Upper lobe of left lung (tissue), 4 donors: ENCODE measurements at regions not wholly inside any gene's neighbourhood (a gene's known extent, or its start where the extent isn't known, plus 50 kb on each side); places are given as distances from the start of the nearest gene placed in this dataset.

Experiments used
- EP300 ChIP-seq, 4 donors: sonication (generic); formaldehyde crosslinking; IDR thresholded peaks; one replicate each; pipeline ENCODE4 v1.5.1; 2017; ENCODE audit warnings: antibody characterized with exemption in 4 of 4, control low read depth in 2 of 4
- POLR2A ChIP-seq, 4 donors: fragments of 450-650 bp; IDR thresholded peaks; one replicate each; pipeline ENCODE4 v1.5.1; 2016 to 2017; ENCODE audit warnings: antibody characterized with exemption in 4 of 4, mild to moderate bottlenecking in 2 of 4
- POLR2AphosphoS5 ChIP-seq, 2 donors: sonication (generic); formaldehyde crosslinking; IDR thresholded peaks; one replicate each; pipeline ENCODE4 v1.5.1; 2017; ENCODE audit warnings: antibody characterized with exemption in 2 of 2
- TF ChIP-seq, protein P1 (sequence below), 6 experiments: fragments of 450-650 bp in 4 of 6; fragments of 200-600 bp in 2 of 6; sonication (generic) in 2 of 6; IDR thresholded peaks; one replicate each; pipeline ENCODE4 v1.5.1; 2016 to 2019; ENCODE audit warnings: antibody characterized with exemption in 6 of 6

DNA sequence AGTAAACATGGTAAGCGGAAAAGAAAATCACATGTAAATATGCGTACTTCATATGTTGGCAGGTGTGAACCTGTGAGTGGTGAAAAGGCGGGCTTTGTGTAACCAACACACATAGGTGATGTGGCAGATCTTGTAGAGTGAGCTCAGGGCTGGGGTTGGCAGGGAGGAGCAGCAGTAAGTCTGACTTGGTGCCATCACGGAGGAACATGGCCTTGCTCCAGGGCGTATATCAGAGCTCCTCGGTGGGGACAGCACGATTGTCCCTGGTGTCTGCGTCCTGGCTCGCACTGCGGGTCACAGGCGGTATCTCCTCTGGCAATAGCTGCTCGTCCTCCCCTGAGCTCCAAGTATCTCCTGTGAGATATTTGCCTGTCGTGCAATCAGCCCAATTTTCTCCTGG, 733.6 kb downstream of the TRIML1 start:
- TF ChIP-seq, protein P1, sequence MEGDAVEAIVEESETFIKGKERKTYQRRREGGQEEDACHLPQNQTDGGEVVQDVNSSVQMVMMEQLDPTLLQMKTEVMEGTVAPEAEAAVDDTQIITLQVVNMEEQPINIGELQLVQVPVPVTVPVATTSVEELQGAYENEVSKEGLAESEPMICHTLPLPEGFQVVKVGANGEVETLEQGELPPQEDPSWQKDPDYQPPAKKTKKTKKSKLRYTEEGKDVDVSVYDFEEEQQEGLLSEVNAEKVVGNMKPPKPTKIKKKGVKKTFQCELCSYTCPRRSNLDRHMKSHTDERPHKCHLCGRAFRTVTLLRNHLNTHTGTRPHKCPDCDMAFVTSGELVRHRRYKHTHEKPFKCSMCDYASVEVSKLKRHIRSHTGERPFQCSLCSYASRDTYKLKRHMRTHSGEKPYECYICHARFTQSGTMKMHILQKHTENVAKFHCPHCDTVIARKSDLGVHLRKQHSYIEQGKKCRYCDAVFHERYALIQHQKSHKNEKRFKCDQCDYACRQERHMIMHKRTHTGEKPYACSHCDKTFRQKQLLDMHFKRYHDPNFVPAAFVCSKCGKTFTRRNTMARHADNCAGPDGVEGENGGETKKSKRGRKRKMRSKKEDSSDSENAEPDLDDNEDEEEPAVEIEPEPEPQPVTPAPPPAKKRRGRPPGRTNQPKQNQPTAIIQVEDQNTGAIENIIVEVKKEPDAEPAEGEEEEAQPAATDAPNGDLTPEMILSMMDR (IDR thresholded peaks at IDR 0.05), result no peak
- TF ChIP-seq POLR2A (IDR thresholded peaks at IDR 0.05), result no peak
- no peak for TF ChIP-seq POLR2AphosphoS5 (IDR thresholded peaks at IDR 0.05)
- TF ChIP-seq EP300 (IDR thresholded peaks at IDR 0.05), result no peak
